Panc1 (cell line): ENCODE measurements at regions not wholly inside any gene's neighbourhood (a gene's known extent, or its start where the extent isn't known, plus 50 kb on each side); places are given as distances from the start of the nearest gene placed in this dataset.

ENCODE experiments used
- ATAC-seq: fragments of 200-7000 bp; cut with Tn5 transposase; 2 replicates; pipeline ENCODE4 v1.9.1; 2020; ENCODE audit warnings: mild to moderate bottlenecking, moderate library complexity
- BruUV-seq: library from RNA; stranded (reverse); fragments of 400-500 nt; replicated peaks from 2 replicates; lab custom pipeline; 2021; lab: Mats Ljungman, UMichigan
- CTCF ChIA-PET: fragments of 300-600 bp; sonication (Branson Sonifier 250); formaldehyde crosslinking; loops from one replicate; lab custom pipeline; 2022; ENCODE audit warnings: antibody characterized with exemption; lab: Charles Lee
- POLR2A ChIA-PET: fragments of 300-600 bp; sonication (Branson Sonifier 250); formaldehyde crosslinking; loops from one replicate; lab custom pipeline; 2022; ENCODE audit warnings: antibody characterized with exemption; lab: Charles Lee
- DNase-seq: peaks from one replicate; pipeline ENCODE4 v3.0.0-alpha.2; 2010; ENCODE audit warnings: low read depth, low spot score
- H3K27ac ChIP-seq: 2 replicates; pipeline ENCODE4 v1.5.1; 2011; ENCODE audit warnings: mild to moderate bottlenecking, low read length, inconsistent platforms
- H3K27me3 ChIP-seq: fragments of 200-500 bp; sonication (Bioruptor generic); 2 replicates; pipeline ENCODE4 v1.6.0; 2014; ENCODE audit warnings: low read length, inconsistent platforms; ENCODE audit not compliant: control insufficient read depth, insufficient read depth
- H3K36me3 ChIP-seq: fragments of 200-500 bp; sonication (Bioruptor generic); 2 replicates; pipeline ENCODE4 v1.5.1; 2014; ENCODE audit warnings: inconsistent platforms, mild to moderate bottlenecking, low read length, moderate library complexity; ENCODE audit not compliant: control insufficient read depth, insufficient read depth
- H3K4me1 ChIP-seq: 2 replicates; pipeline ENCODE4 v1.5.1; 2011; ENCODE audit warnings: inconsistent platforms, mild to moderate bottlenecking, low read length, moderate library complexity; ENCODE audit not compliant: control insufficient read depth, insufficient read depth
- H3K4me3 ChIP-seq, 2 experiments: 2 replicates each; pipeline ENCODE4 v1.5.1; 2011 to 2012; ENCODE audit warnings: low read depth in 2 of 2, low read length in 2 of 2, mild to moderate bottlenecking in 2 of 2, inconsistent platforms in 1 of 2, moderate library complexity in 1 of 2
- H3K9me3 ChIP-seq: fragments of 200-500 bp; sonication (Bioruptor generic); 2 replicates; pipeline ENCODE4 v1.5.1; 2014; ENCODE audit warnings: low read depth, mild to moderate bottlenecking, inconsistent platforms, low read length, moderate library complexity; ENCODE audit not compliant: control insufficient read depth, insufficient read depth
- POLR2AphosphoS5 ChIP-seq: IDR thresholded peaks from 2 replicates; pipeline ENCODE4 v1.6.1; 2012; ENCODE audit warnings: mild to moderate bottlenecking, low read depth, low read length, moderate library complexity
- SIN3A ChIP-seq: IDR thresholded peaks from 2 replicates; pipeline ENCODE4 v1.6.1; 2012; ENCODE audit warnings: low read depth, mild to moderate bottlenecking, low read length, moderate library complexity, borderline replicate concordance; ENCODE audit not compliant: insufficient read depth
- TCF7L2 ChIP-seq: IDR thresholded peaks from 2 replicates; pipeline ENCODE4 v1.6.1; 2011; ENCODE audit warnings: mild to moderate bottlenecking, low read depth, low read length, inconsistent platforms
- in situ Hi-C: cut with HindIII; loops from 2 replicates; pipeline ENCODE4 v1.10.0; 2016; ENCODE audit warnings: low sequenced_read_pairs, low pct_unique_long_range_greater_than_20kb
- intact Hi-C: fragments of 100-400 bp; cut with micrococcal nuclease; formaldehyde crosslinking; loops from one replicate; pipeline ENCODE4 v1.10.0; 2022; ENCODE audit not compliant: unreplicated experiment
- TF ChIP-seq, protein P1 (sequence below), 2 experiments: IDR thresholded peaks; 2 replicates each; pipeline ENCODE4 v1.6.1; 2011 to 2012; ENCODE audit warnings: low read depth in 2 of 2, control low read depth in 1 of 2, low read length in 1 of 2, mild to moderate bottlenecking in 1 of 2, moderate library complexity in 1 of 2; ENCODE audit not compliant: insufficient read depth in 1 of 2
- TF ChIP-seq, protein P2 (sequence below): fragments of 450-650 bp; IDR thresholded peaks from 2 replicates; pipeline ENCODE4 v1.5.1; 2017; ENCODE audit warnings: mild to moderate bottlenecking

DNA sequence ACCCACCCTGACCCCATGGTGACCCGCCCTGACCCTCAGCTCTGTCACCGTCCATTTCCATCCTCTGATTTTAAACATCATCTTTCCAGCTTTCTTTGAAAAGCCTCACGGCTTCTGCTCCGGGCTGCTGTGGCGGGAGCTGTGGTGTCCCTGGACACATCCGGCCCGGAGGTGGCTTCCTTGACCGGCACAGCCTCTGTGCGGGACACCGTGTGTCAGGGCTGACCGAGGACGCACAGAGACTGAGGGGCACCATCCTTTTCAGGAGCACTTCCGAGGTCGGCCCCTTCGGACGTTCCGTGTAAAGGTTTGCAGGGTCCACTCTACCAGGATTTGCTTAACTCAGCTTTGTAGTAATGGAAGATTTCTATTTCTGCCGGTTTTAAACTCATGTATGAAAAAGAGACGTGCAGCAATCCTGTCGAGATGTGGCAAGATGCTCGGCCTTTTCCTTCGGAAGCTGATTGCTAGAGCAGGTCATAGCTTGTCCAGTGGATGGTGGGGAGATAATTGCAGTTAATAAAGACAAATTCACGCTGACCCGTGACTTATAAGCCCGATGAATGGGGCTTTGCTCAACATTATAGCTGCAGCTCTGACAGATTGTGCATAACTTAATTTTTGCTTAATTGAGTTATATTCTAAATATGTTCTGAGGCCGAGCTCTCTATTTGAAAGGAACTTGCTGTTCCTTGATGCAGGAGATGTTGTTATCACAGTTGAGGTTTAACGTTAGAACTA, 54.4 kb upstream of the CFAP46 start:
- H3K4me1 ChIP-seq, result no peaks in the 10 kb centered on the region
- TF ChIP-seq SIN3A, result no peak
- TF ChIP-seq, protein P1, sequence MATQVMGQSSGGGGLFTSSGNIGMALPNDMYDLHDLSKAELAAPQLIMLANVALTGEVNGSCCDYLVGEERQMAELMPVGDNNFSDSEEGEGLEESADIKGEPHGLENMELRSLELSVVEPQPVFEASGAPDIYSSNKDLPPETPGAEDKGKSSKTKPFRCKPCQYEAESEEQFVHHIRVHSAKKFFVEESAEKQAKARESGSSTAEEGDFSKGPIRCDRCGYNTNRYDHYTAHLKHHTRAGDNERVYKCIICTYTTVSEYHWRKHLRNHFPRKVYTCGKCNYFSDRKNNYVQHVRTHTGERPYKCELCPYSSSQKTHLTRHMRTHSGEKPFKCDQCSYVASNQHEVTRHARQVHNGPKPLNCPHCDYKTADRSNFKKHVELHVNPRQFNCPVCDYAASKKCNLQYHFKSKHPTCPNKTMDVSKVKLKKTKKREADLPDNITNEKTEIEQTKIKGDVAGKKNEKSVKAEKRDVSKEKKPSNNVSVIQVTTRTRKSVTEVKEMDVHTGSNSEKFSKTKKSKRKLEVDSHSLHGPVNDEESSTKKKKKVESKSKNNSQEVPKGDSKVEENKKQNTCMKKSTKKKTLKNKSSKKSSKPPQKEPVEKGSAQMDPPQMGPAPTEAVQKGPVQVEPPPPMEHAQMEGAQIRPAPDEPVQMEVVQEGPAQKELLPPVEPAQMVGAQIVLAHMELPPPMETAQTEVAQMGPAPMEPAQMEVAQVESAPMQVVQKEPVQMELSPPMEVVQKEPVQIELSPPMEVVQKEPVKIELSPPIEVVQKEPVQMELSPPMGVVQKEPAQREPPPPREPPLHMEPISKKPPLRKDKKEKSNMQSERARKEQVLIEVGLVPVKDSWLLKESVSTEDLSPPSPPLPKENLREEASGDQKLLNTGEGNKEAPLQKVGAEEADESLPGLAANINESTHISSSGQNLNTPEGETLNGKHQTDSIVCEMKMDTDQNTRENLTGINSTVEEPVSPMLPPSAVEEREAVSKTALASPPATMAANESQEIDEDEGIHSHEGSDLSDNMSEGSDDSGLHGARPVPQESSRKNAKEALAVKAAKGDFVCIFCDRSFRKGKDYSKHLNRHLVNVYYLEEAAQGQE (IDR thresholded peaks at IDR 0.05; ENCODE audit: insufficient read depth in 1 of 2, low read depth in 2 of 2, low read length in 1 of 2), result no peak
- TF ChIP-seq, protein P2, sequence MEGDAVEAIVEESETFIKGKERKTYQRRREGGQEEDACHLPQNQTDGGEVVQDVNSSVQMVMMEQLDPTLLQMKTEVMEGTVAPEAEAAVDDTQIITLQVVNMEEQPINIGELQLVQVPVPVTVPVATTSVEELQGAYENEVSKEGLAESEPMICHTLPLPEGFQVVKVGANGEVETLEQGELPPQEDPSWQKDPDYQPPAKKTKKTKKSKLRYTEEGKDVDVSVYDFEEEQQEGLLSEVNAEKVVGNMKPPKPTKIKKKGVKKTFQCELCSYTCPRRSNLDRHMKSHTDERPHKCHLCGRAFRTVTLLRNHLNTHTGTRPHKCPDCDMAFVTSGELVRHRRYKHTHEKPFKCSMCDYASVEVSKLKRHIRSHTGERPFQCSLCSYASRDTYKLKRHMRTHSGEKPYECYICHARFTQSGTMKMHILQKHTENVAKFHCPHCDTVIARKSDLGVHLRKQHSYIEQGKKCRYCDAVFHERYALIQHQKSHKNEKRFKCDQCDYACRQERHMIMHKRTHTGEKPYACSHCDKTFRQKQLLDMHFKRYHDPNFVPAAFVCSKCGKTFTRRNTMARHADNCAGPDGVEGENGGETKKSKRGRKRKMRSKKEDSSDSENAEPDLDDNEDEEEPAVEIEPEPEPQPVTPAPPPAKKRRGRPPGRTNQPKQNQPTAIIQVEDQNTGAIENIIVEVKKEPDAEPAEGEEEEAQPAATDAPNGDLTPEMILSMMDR, result no peak
- no peak for TF ChIP-seq POLR2AphosphoS5
- TF ChIP-seq TCF7L2, result no peak
- no peaks in the 10 kb centered on the region for H3K36me3 ChIP-seq
- H3K27ac ChIP-seq, result no peak overlapping the region
- intact Hi-C loops (no loop called here), in situ Hi-C loops (no loop called here)
- no peak for ATAC-seq
- CTCF ChIA-PET, result no interaction called here
- no peaks in the 10 kb centered on the region for H3K9me3 ChIP-seq
- BruUV-seq, result no TSS peak
- H3K27me3 ChIP-seq, result no peaks in the 10 kb centered on the region
- no peak for DNase-seq
- POLR2A ChIA-PET, result no interaction called here
- no peak overlapping the region for H3K4me3 ChIP-seq

DNA sequence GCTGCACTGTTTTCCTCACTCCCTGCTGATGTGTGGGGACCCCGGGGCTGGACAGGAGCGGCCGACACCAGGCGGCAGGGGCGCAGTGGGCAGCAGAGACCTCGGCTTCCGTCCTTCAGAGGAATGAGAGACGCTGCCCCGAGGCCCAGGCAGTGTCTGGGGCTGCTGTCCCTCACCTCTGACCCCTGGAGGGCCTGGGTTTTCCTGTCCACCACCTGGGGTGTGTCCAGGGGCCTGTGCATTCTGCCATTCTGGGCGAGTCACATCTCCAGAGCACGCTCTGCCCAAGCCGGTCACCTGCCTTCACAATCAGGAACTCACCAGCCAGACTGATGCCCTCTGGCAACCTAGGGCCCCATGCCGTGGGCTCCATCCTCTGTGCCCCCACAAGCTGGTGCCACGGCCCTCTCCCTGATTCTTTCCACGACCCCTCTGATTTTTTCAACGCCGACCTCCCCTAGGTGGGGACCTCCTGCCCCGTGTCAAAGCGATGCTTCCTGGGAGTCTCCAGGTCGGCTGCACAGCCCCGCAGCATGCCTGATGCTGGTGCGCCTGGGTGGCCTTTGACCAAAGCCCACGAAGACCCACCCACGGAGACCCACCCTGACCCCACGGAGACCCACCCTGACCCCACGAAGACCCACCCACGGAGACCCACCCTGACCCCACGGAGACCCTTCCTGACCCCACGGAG, 53.7 kb upstream of the CFAP46 start:
- Histone ChIP-seq H3K9me3 (no peaks in the 10 kb centered on the region), H3K4me3 (no peak overlapping the region), H3K4me1 (no peaks in the 10 kb centered on the region), H3K36me3 (no peaks in the 10 kb centered on the region), H3K27me3 (no peaks in the 10 kb centered on the region), H3K27ac (no peak overlapping the region)
- ChIA-PET CTCF (no interaction called here), POLR2A (no interaction called here)
- no peak for TF ChIP-seq TCF7L2
- TF ChIP-seq, protein P1 (IDR thresholded peaks at IDR 0.05; ENCODE audit: insufficient read depth in 1 of 2, low read depth in 2 of 2, low read length in 1 of 2), result no peak
- no peak for TF ChIP-seq SIN3A
- no peak for TF ChIP-seq POLR2AphosphoS5
- TF ChIP-seq, protein P2, result no peak
- no peak for DNase-seq
- no peak for ATAC-seq
- intact Hi-C loops (no loop called here), in situ Hi-C loops (no loop called here)
- no TSS peak for BruUV-seq
